Femur (tissue), 1 donor: ENCODE measurements at regions not wholly inside any gene's neighbourhood (a gene's known extent, or its start where the extent isn't known, plus 50 kb on each side); places are given as distances from the start of the nearest gene placed in this dataset.

ENCODE experiments used
- DNase-seq: peaks from one replicate; pipeline ENCODE4 v3.0.0-alpha.2; 2017

- no peak for DNase-seq
Measured at GRCh38 chr1:213656503-213656902, 331.3 kb upstream of the PROX1 start.

GRCh38 chr1:213657013-213657412 lies 330.8 kb upstream of the PROX1 start:
- DNase-seq, result no peak

- no peak for DNase-seq
Measured at GRCh38 chr1:213657879-213658278, 329.9 kb upstream of the PROX1 start.

GRCh38 chr1:213658457-213658856 lies 329.3 kb upstream of the PROX1 start:
- no peak for DNase-seq

- DNase-seq, result no peak
Measured at GRCh38 chr1:213659580-213660547, 327.9 kb upstream of the PROX1 start.

GRCh38 chr1:213661302-213661701 lies 326.5 kb upstream of the PROX1 start:
- no peak for DNase-seq

GRCh38 chr1:213666113-213666512 lies 321.7 kb upstream of the PROX1 start:
- DNase-seq, result no peak

GRCh38 chr1:213666922-213667321 lies 320.9 kb upstream of the PROX1 start:
- no peak for DNase-seq

- no peak for DNase-seq
Measured at GRCh38 chr1:213669512-213669911, 318.3 kb upstream of the PROX1 start.

GRCh38 chr1:213669964-213670691 lies 317.6 kb upstream of the PROX1 start:
- no peak for DNase-seq

GRCh38 chr1:213670692-213671023 lies 317.1 kb upstream of the PROX1 start:
- no peak for DNase-seq

GRCh38 chr1:213675043-213675442 lies 312.7 kb upstream of the PROX1 start:
- no peak for DNase-seq

- DNase-seq, result no peak
Measured at GRCh38 chr1:213676736-213677135, 311.0 kb upstream of the PROX1 start.

- no peak for DNase-seq
Measured at GRCh38 chr1:213678348-213678747, 309.4 kb upstream of the PROX1 start.

GRCh38 chr1:213678753-213679152 lies 309.0 kb upstream of the PROX1 start:
- DNase-seq, result no peak

- DNase-seq, result no peak
Measured at GRCh38 chr1:213679153-213679552, 308.6 kb upstream of the PROX1 start.

GRCh38 chr1:213680677-213681325 lies 307.0 kb upstream of the PROX1 start:
- DNase-seq, result no peak

GRCh38 chr1:213681788-213682340 lies 305.9 kb upstream of the PROX1 start:
- no peak for DNase-seq

- DNase-seq, result no peak
Measured at GRCh38 chr1:213683529-213683928, 304.2 kb upstream of the PROX1 start.

- no peak for DNase-seq
Measured at GRCh38 chr1:213684454-213684853, 303.3 kb upstream of the PROX1 start.

- DNase-seq, result no peak
Measured at GRCh38 chr1:213685992-213686582, 301.7 kb upstream of the PROX1 start.

- no peak for DNase-seq
Measured at GRCh38 chr1:213686983-213687382, 300.8 kb upstream of the PROX1 start.

- no peak for DNase-seq
Measured at GRCh38 chr1:213687832-213688231, 299.9 kb upstream of the PROX1 start.
